Sigmoid colon (tissue), 6 donors: ENCODE measurements at regions not wholly inside any gene's neighbourhood (a gene's known extent, or its start where the extent isn't known, plus 50 kb on each side); places are given as distances from the start of the nearest gene placed in this dataset.
"Not testable (repeated sequence)": the region's sequence is repeated elsewhere in the genome, so short reads cannot be mapped to it uniquely, and the experiment has no call there.

ENCODE experiments used
- DNase-seq: peaks from one replicate; pipeline ENCODE4 v3.0.0-alpha.2; 2019
- H3K27ac ChIP-seq, 4 donors: fragments of 200-600 bp; sonication (generic); one replicate each; pipeline ENCODE4 v1.5.1; 2016 to 2019; ENCODE audit warnings: mild to moderate bottlenecking in 1 of 4
- H3K27me3 ChIP-seq, 3 donors: fragments of 200-600 bp; sonication (generic); one replicate each; pipeline ENCODE4 v1.5.1; 2019; ENCODE audit warnings: mild to moderate bottlenecking in 1 of 3
- H3K36me3 ChIP-seq, 4 donors: fragments of 200-600 bp; sonication (generic); one replicate each; pipeline ENCODE4 v1.5.1; 2016 to 2019
- H3K4me1 ChIP-seq, 4 donors: fragments of 200-600 bp; sonication (generic); one replicate each; pipeline ENCODE4 v1.5.1; 2017 to 2019
- H3K4me3 ChIP-seq, 4 donors: fragments of 200-600 bp; sonication (generic); one replicate each; pipeline ENCODE4 v1.5.1; 2017 to 2019; ENCODE audit warnings: mild to moderate bottlenecking in 2 of 4, moderate library complexity in 1 of 4
- H3K9me3 ChIP-seq, 4 donors: fragments of 200-600 bp in 3 of 4; sonication (generic) in 3 of 4; one replicate each; pipeline versions ENCODE4 v1.5.1 to v1.6.1; 2013 to 2019
- WGBS, 2 donors: extraction: QIAGEN DNeasy Blood & Tissue Kit; methylation state at CpG; one replicate each; pipeline ENCODE4 v1.1.7; 2013; 5-methylcytosine and 5-hydroxymethylcytosine counted together
- intact Hi-C: fragments of 100-400 bp; cut with DNase I; formaldehyde crosslinking; loops from one replicate; pipeline ENCODE4 v1.15.1; 2023
- donor health status: healthy with polysubstance abuse.
- donor health status: healthy.

DNA sequence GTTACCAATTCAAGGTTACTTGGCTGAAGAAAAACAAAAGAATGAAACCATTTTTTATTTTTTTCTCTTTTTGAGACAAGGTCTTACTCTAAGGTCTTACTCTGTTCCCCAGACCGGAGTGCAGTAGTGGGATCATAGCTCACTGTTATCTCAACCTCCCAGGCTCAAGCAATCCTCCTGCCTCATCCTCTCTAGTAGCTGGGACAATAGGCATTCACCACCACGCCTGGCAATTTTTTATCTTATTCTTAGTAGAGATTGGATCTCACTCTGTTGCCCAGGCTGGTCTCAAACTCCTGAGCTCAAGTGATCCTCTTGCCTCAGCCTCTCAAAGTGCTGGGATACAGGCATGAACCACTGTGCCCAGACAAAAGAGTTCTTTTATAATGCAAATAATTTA lies 3732.0 kb upstream of the OR11H1 start:
- H3K9me3 ChIP-seq, H3K4me1 ChIP-seq, H3K27me3 ChIP-seq, DNase-seq, intact Hi-C loops, H3K36me3 ChIP-seq, H3K27ac ChIP-seq, H3K4me3 ChIP-seq: not testable (repeated sequence)
- WGBS, 2 donors, result 52 to 61% methylated on average over 2 of the region's 2 CpGs

DNA sequence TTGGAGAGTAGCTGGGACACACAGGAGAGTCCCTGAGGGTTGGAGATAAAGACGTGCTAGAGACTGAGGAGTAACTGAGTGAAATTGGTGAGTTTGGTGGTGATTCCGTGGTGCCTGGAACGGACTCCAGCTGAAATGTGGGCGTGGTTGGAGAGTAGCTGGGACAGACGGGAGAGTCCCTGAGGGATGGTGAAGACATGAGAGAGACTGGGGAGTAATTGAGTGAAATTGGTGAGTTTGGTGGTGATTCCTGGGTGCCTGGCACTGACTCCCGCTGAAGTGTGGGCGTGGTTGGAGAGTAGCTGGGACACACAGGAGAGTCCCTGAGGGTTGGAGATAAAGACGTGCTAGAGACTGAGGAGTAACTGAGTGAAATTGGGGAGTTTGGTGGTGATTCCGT lies 3712.5 kb upstream of the OR11H1 start:
- 56 to 64% methylated on average over 6 to 9 of the region's 9 CpGs for WGBS, 2 donors
- DNase-seq, intact Hi-C loops, H3K4me3 ChIP-seq, H3K27me3 ChIP-seq, H3K36me3 ChIP-seq, H3K27ac ChIP-seq, H3K4me1 ChIP-seq, H3K9me3 ChIP-seq: not testable (repeated sequence)

DNA sequence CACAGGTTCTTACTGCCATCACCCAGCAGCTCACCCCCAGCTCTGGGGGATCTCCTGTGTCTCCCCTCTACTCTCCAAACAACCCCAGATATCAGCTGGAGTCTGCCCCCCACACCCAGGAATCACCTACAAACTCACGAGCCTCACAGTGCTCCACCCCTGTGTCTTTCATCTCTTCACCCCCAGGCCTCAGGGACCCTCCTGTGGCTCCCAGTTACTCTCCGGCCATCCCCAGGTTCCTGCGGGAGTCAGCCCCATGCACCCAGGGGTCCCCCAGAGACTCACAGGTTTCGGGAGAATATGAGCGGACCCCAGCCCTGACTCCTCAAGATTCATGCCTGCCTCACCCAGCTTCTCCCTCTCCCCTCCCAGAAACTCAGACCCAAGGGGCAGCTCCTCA lies 3709.1 kb upstream of the OR11H1 start:
- 75 to 80% methylated on average over 5 of the region's 5 CpGs for WGBS, 2 donors

DNA sequence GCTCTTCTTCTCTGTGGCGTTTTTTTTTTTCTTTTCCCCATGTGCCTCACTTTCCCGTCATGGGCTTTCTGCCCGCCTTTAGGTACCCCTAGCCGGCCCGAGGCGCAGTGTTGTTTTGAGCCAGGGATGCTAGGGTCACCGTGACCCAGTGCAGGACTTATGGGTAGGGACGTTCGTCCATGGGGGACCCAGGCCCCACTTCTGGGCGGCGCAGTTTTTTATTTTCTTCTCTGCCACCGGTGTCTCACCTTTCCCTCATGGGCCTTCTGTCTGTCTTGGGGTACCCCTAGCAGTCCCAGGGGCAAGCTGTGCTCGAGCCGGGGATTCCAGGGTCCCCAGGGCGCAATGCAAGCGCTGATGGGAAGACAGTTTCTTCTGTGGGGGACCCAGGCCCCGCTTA lies 3705.7 kb upstream of the OR11H1 start:
- DNase-seq, H3K4me3 ChIP-seq, H3K9me3 ChIP-seq, H3K36me3 ChIP-seq, intact Hi-C loops, H3K4me1 ChIP-seq, H3K27ac ChIP-seq, H3K27me3 ChIP-seq: not testable (repeated sequence)
- WGBS, 2 donors, result 75 to 87% methylated on average over 17 of the region's 17 CpGs

More for the DNA sequence above, 3709.1 kb upstream of the OR11H1 start:
- H3K9me3 ChIP-seq, H3K27ac ChIP-seq, H3K4me3 ChIP-seq, H3K27me3 ChIP-seq, H3K4me1 ChIP-seq, intact Hi-C loops, H3K36me3 ChIP-seq: not testable (repeated sequence)
- peak; percentile 42 for DNase-seq

DNA sequence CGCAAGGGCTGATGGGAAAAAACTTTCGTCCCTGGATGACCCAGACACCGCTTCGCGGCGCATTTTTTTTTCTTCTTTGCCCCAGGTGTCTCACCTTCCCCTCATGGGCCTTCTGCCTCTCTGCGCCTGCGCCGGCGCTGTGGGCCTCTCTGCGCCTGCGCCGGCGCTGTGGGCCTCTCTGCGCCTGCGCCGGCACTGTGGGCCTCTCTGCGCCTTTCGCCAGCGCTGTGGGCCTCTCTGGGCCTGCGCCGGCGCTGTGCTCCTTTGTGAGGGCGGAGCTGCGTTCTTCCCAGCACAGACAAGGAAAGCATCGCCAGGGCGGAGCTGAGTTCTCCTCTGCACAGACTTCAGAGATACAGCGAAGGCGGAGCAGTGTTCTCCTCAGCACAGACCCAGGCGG lies 3703.0 kb upstream of the OR11H1 start:
- 62 to 91% methylated on average over 21 of the region's 30 CpGs for WGBS, 2 donors
- H3K4me3 ChIP-seq, H3K27ac ChIP-seq, H3K27me3 ChIP-seq, H3K36me3 ChIP-seq, intact Hi-C loops, H3K9me3 ChIP-seq, H3K4me1 ChIP-seq, DNase-seq: not testable (repeated sequence)

DNA sequence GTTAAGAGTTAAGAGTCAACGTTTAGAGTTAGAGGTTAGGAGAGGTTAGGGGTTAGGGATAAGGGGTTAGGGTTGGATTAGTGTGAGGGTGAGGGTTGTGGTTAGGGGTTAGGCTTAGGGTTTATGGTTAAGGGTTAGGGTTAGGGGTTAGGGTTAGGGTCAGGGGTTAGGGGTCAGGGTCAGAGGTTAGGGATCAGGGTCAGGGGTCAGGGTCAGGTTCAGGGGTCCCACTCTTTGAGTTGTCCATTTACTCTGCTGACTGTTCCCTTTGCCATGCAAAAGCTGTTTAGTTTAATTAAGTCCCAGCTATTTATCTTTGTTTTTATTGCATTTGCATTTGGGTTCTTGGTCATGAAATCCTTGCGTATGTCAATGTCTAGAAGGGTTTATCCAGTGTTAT lies 3702.0 kb upstream of the OR11H1 start:
- 12% methylated on average over 1 of the region's 2 CpGs; no CpG with 5 or more reads in 1 of the 2 donors for WGBS, 2 donors
- H3K4me3 ChIP-seq, result not testable (repeated sequence)

DNA sequence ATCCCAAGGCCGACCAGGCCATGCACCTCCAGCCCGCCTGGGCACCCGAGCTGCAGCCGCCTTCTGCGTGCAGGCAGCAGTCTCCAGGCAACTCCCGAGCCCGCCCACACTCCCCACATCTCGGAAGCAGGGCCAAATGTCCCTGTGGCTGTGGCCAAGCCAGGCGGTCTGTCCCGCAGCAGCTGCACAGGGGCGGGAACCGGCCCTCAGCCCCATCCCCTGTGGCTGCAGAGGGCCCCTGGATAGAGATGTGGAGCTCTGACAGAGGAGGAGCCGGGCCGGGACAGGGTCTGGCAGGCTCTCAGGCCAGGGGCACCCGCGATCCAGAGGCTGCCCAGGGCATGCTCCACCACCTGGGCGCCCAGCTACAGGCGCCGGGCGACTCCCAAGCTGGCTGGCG lies 3698.6 kb upstream of the OR11H1 start:
- H3K36me3 ChIP-seq, H3K9me3 ChIP-seq, H3K4me3 ChIP-seq, H3K4me1 ChIP-seq, intact Hi-C loops, H3K27me3 ChIP-seq, H3K27ac ChIP-seq: not testable (repeated sequence)
- DNase-seq, result peak; percentile 53
- 69 to 72% methylated on average over 15 to 16 of the region's 21 CpGs for WGBS, 2 donors

More for the DNA sequence above, 3702.0 kb upstream of the OR11H1 start:
- intact Hi-C loops, H3K27ac ChIP-seq, H3K4me1 ChIP-seq, DNase-seq, H3K36me3 ChIP-seq, H3K9me3 ChIP-seq, H3K27me3 ChIP-seq: not testable (repeated sequence)
